HuH-7 (cell line): ENCODE measurements at regions not wholly inside any gene's neighbourhood (a gene's known extent, or its start where the extent isn't known, plus 50 kb on each side); places are given as distances from the start of the nearest gene placed in this dataset.
"Not testable (repeated sequence)": the region's sequence is repeated elsewhere in the genome, so short reads cannot be mapped to it uniquely, and the experiment has no call there.

Experiments
- DNase-seq: peaks from one replicate; pipeline ENCODE4 v3.0.0; 2011; ENCODE audit warnings: low spot score

DNA sequence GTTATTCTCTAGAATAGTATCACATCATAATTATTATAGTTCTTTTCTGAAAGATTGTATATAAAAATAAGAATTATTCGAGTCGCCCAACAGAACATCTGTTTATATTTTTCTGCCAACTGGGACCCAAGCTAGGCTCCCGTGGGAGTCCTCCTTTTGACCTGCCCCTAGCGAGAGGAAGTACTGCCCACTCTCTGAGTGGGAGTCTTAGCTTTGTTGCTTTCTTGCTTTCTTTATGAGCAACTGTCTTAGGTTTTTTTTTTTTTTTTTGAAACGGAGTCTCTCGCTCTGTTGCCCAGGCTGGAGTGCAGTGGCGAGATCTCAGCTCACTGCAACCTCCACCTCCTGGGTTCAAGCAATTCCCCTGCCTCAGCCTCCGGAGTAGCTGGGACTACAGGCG, 202.0 kb upstream of the ZNF184 start:
- DNase-seq, result no peak

DNA sequence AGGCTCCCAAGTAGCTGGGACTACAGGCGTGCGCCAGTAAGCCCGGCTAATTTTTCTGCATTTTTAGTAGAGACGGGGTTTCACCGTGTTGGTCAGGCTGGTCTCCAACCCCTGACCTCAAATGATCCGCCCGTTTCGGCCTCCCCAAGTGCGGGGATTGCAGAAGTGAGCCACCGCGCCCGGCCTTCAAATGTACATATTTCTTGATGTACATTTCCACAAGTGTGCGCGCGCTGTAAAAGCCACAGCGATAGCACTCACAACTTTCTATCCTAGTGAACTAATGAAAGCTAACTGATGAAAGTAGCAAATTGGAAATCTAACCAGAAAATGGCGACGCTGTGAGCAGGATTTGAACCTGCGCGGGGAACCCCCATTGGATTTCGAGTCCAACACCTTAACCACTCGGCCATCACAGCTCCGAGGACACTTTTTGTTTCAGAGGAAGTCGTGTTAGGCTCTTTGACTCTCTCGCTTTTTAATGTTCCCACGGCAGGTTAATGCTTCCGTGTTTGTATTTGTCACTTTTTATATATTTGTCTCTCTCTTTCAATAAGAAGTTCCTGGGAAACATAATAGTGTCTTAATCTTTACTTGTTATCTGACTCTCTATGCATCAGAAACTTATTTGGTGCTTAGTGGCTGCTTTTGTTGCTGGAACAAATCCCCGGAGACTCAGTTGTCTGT, 199.4 kb upstream of the ZNF184 start:
- DNase-seq, result no peak

- no peak for DNase-seq
Measured at GRCh38 chr6:27669624-27670301, 196.9 kb upstream of the ZNF184 start.

GRCh38 chr6:27669295-27669623, 196.4 kb upstream of the ZNF184 start:
- no peak for DNase-seq

- no peak for DNase-seq
Measured at GRCh38 chr6:27668442-27669294, 195.8 kb upstream of the ZNF184 start.

GRCh38 chr6:27667657-27668441, 194.9 kb upstream of the ZNF184 start:
- DNase-seq, result no peak

DNA sequence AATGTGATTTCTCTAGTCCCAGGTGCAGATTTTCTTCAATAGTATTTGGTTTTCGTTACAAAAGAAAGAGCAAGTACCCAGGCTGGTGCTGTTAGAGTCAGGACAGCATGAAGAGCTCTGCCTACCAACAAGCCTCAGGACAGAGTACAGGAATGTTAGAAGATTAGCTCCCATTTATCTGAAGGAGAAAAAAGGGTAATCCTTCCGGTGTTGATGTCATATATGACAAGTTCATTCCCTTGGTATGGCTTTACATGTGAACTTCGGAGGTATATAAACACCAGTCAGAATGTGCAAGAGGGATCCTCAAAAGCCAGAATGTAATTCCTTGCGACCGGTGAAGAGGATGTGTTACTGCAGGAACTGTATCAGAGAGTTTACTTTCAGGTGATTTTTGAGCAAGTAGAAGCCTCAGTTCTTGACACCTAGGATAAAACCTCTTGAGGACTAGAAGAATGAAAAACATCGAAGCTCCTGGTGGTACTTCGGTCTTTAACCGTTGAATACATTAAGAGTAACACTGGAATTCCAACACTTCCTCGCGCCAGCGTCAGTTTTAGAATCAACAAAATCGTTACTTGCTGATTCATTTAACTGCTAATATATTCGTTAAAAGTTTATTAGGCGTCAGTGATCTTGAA, 194.2 kb upstream of the ZNF184 start:
- DNase-seq, result no peak

DNA sequence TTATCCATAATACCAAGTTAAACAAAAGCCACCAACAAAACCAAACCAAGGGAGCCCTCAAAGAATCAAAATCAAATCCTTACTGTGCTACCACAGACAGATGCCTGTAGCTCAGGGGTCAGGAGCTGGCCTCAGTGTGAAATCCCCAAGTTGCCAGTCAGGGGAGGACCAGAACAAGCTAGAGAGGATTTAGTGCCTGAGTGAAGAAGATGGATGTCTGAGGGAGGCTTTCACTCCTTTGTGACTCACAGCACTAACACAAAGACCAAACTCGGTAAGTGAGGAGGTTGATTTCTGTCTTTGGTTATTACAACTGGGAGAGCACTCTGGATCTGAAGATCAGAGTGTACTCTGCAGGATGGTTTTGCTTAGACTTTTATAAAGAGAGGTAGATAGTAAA, 189.9 kb upstream of the ZNF184 start:
- no peak for DNase-seq

- not testable (repeated sequence) for DNase-seq
Measured at GRCh38 chr6:27662212-27662611, 189.3 kb upstream of the ZNF184 start.

GRCh38 chr6:27653143-27653825, 180.4 kb upstream of the ZNF184 start:
- DNase-seq, result not testable (repeated sequence)

- peak; percentile 42 for DNase-seq
Measured at GRCh38 chr6:27651371-27651732, 178.4 kb upstream of the ZNF184 start.

- DNase-seq, result peak; percentile 63
Measured at GRCh38 chr6:27650620-27651370, 177.9 kb upstream of the ZNF184 start.

GRCh38 chr6:27644528-27644927, 171.6 kb upstream of the ZNF184 start:
- no peak for DNase-seq

GRCh38 chr6:27642744-27643456, 170.0 kb upstream of the ZNF184 start:
- DNase-seq, result no peak

GRCh38 chr6:27635886-27636285, 163.0 kb upstream of the ZNF184 start:
- DNase-seq, result not testable (repeated sequence)

DNA sequence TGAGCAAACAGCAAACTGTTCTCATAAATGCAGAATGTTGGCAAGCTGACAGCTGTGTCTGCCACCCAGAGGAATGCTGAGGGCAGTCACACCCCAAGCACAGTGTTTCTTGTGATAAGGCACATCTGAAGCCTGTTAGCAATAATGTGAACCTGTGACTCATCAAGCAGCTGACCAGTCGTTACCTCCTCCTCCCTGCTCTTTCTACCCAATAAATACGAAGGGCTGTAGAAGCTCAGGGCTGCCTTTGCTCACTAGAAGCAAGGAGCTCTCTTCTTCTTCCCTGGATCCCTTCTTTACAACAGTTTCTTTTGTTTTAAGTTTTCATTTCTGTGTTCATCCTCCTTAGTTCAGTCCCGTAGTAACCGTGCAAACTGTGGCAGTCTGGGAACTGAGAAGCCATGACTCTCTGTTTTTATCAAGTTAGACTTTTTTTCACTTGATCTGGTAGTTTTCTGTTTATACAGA, 160.3 kb upstream of the ZNF184 start:
- not testable (repeated sequence) for DNase-seq

DNA sequence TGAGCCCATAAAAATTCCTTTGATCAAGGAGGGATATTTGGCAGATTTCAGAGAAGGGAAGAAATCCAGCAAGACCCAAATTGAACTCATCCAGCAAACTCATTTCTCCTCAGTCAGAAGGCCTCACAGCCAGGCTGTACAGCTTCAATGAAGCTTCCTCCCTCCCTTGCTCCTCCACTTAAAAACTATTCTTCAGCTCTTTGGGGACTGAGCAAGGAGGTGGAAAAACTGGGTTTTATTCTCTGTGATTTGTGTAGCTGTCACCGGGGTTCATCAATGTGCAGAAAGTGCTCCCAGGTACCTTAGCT, 158.7 kb upstream of the ZNF184 start:
- DNase-seq, result no peak

DNA sequence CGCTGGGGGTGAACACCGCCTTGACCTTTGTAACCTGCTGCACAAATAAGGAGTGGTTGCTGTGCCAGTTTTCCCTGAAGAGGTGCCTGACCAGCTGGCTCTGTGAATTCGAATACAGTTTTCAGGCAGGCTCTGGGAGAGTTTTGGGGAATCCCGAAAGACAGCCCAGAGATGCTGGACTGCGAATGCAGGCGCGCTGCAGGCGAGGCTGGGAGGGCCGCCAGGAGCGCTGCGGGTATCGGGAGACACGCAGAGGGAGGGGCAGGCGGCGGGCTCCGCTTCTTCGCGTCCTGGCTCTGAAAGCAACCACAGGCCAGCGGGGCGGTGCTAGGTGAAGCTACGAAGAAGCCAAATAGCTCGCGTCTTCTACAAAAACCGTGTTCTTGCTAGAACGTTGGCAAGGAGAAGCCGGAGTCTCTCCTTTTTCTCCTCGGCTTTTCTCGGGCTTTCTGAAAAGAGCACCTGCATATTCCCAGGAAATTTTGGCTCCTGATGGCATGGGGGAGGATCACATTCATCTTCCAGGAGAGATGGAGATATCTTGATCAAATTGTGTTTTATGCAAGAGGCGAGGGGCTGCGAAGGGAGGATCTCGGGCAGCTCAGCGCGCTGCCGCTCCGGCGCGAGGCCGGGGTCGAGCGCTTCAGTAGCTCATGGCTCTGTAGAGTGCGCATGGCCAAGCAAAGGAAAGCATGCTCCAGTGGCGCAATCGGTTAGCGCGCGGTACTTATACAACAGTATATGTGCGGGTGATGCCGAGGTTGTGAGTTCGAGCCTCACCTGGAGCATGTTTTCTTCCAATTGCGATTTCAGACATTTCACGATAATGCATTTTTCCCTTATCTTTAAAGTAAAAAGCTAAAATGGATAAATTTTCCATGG, 158.1 kb upstream of the ZNF184 start:
- DNase-seq, result peak; percentile 38
